HG02798 (cell line): ENCODE measurements at regions not wholly inside any gene's neighbourhood (a gene's known extent, or its start where the extent isn't known, plus 50 kb on each side); places are given as distances from the start of the nearest gene placed in this dataset.

Experiments
- ATAC-seq: cut with Tn5 transposase; IDR thresholded peaks from one replicate; pipeline ENCODE4 v1.9.1; 2021; ENCODE audit warnings: mild to moderate bottlenecking; ENCODE audit not compliant: unreplicated experiment, poor library complexity

DNA sequence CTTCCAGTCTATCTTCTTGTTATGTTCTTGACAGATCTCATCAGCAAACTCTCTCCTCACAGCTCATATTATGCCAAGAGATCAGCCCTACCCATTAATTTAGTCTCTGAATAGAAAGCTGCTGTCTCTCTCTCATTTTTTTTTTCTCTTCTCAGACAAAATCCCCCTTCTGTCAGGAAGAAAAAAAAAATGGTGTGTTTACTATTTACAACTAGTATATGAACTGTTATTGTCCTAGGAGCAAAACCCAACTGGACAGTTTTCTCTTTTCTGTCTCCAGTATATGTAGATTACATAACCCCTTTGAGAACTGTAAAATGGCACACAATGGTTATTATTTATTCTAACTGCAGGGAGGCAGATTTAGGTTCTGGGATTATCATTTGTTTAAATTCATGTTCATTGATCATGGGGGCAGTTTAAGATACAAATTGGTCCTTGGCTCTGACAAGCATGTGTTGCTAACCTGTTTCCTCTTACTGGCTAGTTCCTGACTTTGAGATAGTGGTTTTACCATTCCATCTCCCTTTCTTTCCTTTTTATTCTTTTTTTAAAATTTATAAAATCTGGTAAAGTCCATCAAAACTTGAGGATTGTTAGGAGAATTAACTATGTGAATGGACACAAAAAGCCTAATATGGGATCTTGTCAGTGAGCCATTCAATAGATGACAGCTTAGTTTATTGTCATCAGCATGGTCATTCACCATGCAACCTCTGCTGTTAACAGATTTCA lies 210.0 kb upstream of the PAPPA start:
- no peak for ATAC-seq

DNA sequence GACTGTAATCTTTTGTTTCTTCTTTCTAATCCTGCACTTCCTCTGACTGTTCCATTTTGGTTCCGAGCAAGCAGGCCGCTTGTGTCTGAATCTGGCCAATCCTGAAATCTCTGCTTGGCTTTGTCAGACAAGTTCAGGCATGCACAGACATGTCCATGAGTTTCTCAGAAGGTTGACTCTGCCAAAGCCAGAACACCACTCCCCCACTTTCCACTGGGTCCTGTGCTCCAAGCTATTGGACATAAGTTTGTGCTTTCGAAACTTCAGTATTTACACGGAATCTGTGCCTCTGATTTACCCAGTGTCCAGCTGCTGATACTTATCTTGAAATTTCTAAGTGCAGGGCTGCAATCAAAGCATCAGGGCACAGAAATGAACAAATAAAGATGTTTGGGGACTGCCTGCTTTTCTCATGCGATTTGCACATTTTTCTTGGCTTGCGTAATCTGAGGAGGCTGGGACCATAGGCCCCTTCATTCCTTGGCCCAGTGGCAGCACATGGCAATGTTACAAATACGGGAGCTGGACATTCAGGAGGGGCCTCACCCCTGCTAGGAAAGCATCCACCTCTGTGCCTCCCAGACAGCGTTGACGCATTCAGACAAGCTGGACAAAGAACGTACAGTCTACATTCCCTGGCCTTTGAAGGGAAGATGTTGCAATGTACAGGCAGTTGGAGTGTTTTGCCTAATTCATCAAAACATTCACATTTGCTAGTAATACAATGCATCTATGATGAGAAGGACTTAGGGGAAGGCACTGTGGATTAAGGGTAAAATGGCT lies 209.2 kb upstream of the PAPPA start:
- ATAC-seq = no peak

DNA sequence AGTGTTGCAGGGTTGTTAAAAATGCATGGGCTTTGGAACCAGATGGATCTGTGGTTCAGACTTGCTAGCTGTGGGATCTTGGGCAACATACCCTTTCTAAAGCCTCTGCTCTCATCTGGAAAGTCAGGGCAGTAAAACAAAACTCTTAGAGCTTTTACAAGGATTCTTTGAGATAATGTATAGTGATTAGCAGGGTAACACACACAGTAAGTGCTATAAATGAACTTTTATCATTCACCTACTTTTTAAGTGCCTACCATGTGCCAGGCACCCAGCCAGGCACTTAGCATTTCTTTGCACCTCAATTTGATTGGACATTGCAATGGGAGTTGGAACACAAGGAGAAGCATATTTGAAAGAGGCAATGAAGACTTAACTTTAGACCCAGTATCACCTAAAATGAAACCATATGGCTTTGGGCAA lies 208.6 kb upstream of the PAPPA start:
- ATAC-seq = no peak

DNA sequence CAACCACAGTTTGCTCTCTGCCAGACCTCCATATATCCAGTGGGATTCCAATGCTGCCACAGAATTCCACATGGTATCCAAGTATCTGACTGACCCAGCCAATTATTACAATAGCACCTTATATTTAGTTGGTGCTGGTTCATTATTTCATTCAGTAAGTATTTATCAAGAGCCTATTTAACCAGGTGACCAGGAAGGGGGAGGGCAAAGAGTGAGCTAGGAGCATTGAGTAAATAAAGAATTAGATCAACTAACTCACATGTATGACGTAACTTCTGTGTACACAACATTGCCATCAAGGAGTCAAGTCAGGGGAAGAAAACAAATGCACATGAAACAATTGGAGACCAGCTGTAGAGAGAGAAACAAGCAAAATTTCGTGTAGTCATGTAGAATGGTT lies 207.1 kb upstream of the PAPPA start:
- no peak for ATAC-seq

DNA sequence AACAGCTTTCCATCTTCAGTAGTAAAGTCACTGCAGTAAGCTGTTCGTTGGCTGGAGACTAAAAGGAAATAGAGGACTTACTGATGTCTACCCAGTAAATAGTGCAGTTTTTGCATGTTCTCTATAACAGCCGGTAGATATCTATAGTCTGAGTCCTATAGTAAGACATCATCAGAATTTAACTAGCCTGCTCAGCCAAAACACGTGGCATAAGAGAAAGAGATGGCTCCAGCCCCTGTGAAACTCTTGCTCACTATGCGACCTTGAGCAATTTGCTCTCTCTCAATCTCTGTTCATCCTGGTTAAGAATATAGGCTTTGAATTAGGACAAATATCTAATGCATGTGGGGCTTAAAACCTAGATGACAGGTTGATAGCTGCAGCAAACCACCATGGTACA lies 201.6 kb upstream of the PAPPA start:
- ATAC-seq = no peak

DNA sequence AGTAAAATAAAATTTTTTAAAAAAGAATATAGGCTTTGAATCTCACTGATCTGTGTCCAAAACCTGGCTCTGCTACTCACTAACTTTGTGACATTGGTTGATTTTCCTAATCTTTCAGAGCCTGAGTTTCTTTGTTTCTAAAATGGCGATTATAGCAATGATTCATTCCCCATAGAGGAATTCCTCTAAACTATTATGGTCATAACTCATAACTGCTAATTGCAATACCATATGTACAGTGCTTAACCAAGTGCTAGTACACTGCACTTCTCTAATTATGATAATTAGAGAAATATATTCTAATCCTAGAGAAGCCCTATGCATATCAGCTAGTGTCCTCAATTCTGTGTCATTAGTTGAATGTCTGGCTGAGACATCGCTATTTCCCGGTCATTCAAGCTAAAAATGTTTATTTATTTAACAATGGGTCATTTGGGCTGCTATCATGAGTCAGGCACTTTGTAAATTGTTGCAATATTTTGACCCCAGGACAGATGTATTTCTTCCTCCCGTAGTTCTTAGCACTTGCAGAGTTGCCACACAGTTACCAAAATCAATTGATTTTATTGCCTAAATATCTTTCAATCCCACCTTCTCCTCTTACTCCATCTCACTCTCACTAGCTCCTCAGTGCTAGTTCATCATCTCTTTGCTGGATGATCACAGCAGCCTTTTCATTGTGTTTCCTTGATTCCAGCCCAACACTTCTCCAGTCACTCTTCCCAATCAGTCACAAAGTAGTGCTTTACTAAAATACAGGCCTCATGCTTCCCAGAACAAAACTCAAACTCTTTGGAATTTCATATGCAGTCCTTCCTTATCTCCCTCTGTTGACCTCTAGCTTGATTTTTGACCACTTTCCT lies 200.9 kb upstream of the PAPPA start:
- no peak for ATAC-seq

DNA sequence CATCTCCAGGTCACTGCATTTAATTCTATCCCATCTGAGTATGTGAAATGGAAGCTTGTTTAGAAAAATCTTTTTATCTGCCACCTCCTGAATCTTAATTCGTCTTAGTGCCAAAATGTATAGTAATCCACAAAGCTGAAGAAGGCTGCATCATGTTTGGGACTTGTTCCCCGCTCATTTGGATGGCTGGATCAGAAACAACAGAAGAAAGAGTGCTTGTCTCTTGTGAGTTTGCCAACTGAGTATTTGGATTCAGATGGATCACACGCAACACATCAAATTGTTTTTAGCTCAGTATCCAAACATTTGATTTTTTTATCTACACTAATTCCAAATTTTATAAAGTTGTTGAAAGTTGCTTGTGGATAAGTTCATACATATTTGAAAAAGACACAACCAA lies 197.2 kb upstream of the PAPPA start:
- no peak for ATAC-seq

DNA sequence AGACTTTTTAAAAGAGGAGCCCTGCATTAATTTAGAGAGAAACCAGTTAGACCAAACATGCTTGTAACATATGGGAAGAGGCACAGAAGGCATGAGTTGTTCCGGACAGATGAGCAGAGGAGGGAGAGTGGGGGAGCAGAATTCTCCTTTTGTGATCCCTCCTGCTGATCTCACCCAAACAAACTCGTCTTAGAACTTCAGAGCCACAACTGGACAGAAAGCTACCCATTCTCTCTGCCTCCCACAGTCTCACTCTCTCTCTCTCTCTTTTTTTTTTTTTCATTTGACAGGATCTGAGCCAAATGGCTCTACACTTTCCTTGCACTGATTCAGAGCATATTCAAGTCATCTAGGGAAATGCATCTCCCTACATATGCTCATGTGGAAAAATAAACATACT lies 196.0 kb upstream of the PAPPA start:
- no peak for ATAC-seq

DNA sequence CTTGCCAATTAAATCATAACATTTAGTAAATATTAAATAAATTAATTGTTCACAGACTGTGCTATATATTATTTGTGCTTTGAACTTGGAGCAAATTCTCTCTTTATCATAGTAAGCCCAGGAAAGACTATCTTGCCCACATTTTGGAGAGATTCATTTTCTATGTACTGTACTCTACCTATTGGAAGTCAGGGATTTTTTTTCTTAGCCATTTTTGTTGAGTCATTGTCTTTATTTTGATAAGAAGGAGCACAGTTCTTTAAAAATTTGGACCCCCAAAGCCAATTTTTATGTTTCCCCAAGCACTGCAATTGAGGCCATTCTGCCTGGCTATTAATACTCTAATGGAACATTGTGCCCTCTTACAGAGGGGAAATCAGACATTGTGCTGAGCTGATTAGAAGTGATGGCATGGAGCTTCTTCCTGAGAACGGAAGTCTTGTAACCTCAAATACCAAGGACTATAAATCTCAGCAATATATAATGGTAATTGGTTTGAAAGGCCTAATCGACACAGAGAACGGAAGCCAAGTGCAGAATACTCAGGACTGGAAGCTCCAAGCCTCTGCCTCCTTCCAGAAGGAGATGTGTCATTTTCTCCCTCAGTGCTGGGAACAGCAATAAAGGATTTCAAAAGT lies 188.8 kb upstream of the PAPPA start:
- no peak for ATAC-seq

DNA sequence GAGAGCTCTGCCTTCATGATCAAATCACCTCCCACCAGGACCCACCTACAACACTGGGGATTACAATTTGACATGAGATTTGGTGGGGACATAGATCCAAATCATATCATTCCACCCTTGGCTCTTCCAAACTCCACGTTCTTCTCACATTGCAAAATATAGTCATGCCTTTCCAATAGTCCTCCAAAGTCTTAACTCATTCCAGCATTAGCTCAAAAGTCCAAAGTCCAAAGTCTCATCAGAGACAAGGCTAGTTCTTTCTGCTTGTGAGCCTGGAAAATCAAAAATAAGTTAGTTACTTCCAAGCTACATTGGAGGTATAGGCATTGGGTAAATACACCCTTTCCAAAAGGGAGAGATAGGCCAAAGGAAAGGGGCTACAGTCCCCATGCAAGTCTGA lies 186.9 kb upstream of the PAPPA start:
- no peak for ATAC-seq

DNA sequence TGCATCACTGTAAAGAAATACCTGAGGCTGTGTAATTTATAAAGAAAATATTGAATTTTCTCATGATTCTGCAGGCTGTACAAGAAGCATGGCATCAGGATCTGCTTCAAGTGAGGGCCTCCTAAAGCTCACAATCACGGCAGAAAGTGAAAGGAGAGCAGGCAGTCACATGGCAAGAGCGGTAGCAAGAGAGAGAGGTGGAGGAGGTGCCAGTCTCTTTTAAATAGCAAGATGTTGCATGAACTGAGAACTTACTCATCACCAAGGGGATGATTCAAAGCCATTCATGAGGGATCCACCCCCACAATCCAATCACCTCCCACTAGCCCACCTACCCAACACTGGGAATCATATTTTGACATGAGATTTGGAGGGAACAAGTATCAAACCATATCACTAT lies 184.5 kb upstream of the PAPPA start:
- ATAC-seq = no peak

DNA sequence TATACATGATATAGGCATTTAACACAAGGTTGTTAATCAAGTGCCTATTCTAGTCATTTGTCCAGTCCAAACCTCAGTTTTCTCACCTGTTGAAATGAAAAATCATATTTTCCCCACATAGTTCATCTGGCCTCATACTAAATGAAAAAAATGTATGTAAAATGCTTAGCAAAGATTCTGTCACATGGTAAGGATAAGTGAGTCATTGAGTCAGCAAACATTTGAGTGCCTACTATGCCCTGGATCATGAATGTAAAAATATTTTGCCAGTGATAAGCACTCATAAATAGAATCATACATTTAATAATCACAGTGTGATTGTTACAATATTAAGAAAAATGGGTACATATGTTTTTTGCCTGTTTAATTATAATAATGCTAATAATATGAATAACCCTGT lies 181.2 kb upstream of the PAPPA start:
- ATAC-seq = no peak

DNA sequence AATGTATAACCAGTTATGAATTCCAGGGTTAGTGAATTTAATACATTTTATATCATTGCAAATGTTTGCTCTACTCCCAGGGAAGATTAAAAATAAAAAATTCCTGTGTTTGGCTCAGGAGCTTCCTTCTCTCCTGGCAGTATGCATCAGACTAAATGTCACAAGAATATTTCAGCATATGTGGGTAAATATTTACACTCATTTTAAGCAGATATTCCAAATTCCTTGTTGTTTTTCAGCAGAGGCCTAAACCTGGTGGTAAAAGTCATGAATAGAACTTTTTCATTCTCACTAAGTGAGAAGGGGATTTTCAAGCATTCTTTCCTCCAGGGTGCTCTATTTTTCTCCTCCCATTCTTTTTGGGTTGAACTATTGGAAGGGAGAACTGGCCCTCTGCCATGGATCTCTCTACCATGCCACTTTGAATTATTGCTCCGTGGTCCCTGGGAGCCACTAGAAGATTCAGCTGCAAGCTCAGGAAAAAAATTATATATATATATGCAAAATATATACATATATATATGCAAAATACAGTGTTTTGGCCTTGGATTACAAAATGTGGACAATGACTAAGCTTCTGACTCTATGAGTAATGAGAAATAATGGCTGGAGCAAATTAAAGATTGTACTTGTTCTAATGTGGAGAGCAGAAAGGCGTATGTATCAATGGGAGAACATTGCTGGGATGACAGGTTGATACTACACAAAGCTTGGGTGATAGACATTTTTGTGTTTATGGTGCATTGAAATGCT lies 180.6 kb upstream of the PAPPA start:
- ATAC-seq = no peak

DNA sequence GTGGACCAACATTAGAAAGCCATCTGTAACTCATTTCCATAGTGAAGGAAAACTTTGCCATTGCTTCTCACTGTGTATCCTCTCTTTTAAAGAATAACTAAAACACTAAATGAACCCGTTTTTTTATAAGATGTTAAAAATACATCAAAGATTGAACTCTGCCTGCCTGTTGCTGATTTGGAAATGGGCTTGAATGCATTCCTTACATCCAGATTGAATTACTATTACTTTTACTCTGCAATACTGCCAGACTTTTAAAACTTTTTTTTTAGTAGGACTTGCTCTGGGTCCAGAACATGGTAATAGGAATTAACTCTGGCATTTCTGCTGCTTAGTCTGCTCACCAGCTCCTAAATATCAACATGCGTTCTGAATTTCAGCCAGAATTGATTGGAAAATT lies 176.8 kb upstream of the PAPPA start:
- ATAC-seq = no peak

DNA sequence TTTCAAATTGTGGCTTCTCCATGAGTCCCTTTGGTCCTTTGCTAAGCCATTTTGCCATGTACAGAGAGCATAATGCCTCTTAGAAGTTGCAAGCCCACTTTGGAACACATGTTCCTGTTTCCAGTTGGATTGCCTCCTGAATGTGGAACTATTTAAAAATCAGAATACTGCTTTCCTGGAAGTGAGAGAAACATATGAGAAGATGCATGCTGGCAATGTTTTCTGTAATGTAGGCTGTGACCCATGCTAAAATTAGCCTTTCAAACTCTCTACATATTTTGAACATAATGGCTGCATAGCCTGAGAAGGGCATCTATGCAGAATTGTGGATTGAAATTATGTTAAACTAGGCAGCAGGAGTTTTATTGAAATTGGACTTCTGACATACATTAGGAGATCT lies 175.5 kb upstream of the PAPPA start:
- ATAC-seq = no peak

DNA sequence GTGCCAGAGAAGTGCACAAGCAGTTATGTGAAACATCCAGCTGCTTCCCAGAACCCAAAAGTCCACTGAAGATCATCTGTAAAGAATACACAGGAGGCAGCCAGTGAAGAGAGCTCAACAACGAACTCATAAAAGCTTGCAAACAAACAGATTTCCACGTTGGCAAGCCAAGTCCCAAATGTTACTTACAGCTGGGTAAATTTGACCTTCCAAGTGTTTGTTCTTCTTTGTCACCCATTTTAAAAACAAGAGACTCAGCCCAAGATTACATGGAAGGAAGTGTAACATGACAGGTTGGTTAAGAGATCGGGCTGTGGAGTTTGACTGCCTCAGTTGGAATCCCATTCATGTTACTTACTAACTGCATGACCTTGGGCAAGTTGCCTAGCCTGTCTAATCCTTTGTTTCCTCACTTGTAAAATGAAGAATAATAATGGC lies 174.9 kb upstream of the PAPPA start:
- no peak for ATAC-seq

DNA sequence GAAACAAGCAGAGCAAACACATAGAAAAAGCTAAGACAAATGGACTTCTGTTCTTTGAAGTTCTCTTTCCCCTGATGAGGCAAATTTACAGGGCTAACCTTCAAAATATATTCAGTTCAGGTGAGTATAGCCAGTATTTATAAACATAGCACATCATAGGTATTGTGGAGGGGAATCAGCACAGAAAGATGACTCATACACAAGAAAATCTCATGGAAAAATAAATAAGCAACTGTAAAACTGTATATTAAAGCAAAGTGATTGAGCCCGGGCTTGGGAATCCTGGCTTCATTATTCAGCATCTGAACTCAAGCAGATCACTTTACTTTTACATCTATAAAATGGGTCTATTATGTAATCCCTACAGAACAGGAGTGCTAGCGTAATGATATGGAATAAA lies 173.5 kb upstream of the PAPPA start:
- ATAC-seq = no peak

DNA sequence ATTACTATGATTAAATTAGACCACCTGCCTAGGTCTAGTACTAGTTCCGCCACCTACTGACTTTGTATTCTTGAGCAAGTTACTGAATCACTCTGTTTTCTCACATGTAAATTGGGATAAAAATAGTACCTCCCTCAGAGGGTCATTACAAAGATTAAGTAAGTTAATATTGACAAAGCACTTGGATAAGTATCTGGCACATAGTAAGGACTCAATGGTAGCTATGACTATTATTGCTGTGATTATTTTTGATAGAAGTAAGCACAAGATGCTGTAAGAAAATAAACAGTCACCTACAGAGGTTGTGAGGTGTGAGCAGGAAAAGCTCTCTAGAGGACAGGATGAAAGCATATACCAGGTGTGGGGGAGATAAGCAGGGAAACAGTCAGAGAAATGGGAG lies 173.1 kb upstream of the PAPPA start:
- ATAC-seq = no peak

DNA sequence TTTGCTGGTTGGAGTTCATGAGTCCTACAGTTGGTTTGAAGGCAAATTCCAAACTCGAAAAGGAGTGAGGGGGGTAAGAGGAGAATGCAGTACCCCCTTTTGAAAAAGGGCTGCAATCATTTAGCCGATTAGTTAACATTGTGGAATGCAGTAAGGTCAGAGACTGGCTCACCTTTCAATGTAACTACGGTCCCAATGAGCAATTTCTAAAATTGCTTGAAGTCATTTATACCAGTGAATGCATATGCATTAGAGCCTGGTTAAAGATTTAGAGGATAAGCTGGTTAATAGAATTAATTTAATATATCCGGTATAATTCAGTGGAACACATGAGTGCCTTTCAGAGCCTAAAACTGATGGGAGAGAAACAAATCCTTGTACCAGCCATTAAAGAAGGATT lies 172.6 kb upstream of the PAPPA start:
- ATAC-seq = no peak

DNA sequence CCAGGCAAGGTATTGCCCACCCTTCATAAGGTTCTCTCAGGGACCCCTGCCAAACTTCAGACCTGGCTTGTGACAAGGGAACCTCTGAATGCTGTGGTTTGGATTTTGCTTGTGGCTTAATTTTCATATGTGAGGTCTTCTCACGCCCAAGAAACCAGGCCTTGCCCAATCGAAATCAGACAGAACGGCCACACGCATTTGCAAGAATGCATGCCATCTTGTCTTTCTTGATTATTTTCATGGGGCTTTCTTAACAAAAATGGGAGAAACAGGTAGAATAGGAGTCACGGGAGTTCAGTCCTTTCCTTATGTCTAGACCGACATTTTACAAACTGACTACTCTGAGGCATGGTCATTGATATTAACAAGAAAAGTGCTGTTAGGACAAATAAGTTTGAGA lies 170.2 kb upstream of the PAPPA start:
- ATAC-seq = no peak
